GM23248 (cell line): ENCODE measurements at regions not wholly inside any gene's neighbourhood (a gene's known extent, or its start where the extent isn't known, plus 50 kb on each side); places are given as distances from the start of the nearest gene placed in this dataset.
"Not testable (repeated sequence)": the region's sequence is repeated elsewhere in the genome, so short reads cannot be mapped to it uniquely, and the experiment has no call there.

Experiments used
- EZH2 ChIP-seq: fragments of 200-600 bp; sonication (generic); IDR thresholded peaks from 2 replicates; pipeline ENCODE4 v1.6.1; 2018; ENCODE audit warnings: antibody characterized with exemption, mild to moderate bottlenecking; ENCODE audit not compliant: insufficient read depth, poor library complexity, severe bottlenecking
- EZH2phosphoT487 ChIP-seq: fragments of 200-600 bp; sonication (generic); IDR thresholded peaks from 2 replicates; pipeline ENCODE4 v1.6.1; 2018; ENCODE audit warnings: antibody characterized with exemption, moderate library complexity, mild to moderate bottlenecking, low read depth; ENCODE audit not compliant: insufficient read depth

- not testable (repeated sequence) for TF ChIP-seq EZH2, EZH2phosphoT487
Measured at GRCh38 chr10:18951072-18951823, 97.4 kb upstream of the MALRD1 start.
